K562 (cell line): ENCODE measurements at regions not wholly inside any gene's neighbourhood (a gene's known extent, or its start where the extent isn't known, plus 50 kb on each side); places are given as distances from the start of the nearest gene placed in this dataset.

Experiments
- BRD9 ChIP-seq: fragments of 450-650 bp; IDR thresholded peaks from 2 replicates; pipeline ENCODE4 v1.6.1; 2018; ENCODE audit warnings: low read depth; ENCODE audit not compliant: partially characterized antibody
- EP300 ChIP-seq: IDR thresholded peaks from 2 replicates; pipeline ENCODE4 v1.6.1; 2012; ENCODE audit warnings: low read length, improper control_type of control experiment
- ETV5 ChIP-seq: sonication (generic); formaldehyde crosslinking; IDR thresholded peaks from 2 replicates; pipeline ENCODE4 v1.4.0; 2020; ENCODE audit warnings: low read depth, mild to moderate bottlenecking, missing genetic modification reagents
- EZH2 ChIP-seq: IDR thresholded peaks from 2 replicates; pipeline ENCODE4 v1.6.1; 2012; ENCODE audit warnings: low read depth, mild to moderate bottlenecking, inconsistent platforms, low read length, borderline replicate concordance
- FOS ChIP-seq: IDR thresholded peaks from 3 replicates; pipeline ENCODE4 v1.6.1; 2011; ENCODE audit not compliant: insufficient read length; ENCODE audit errors: extremely low read depth
- GTF2F1 ChIP-seq: IDR thresholded peaks from 2 replicates; pipeline ENCODE4 v1.6.1; 2011; ENCODE audit warnings: low read depth, low read length, improper control_type of control experiment
- MXI1 ChIP-seq: IDR thresholded peaks from 2 replicates; pipeline ENCODE4 v1.6.1; 2011; ENCODE audit warnings: low read depth, mild to moderate bottlenecking, improper control_type of control experiment, low read length
- POLR2A ChIP-seq: fragments of 450-650 bp; conservative IDR thresholded peaks from 2 replicates; pipeline ENCODE4 v1.6.1; 2016
- TARDBP ChIP-seq: fragments of 450-650 bp; IDR thresholded peaks from 2 replicates; pipeline ENCODE4 v1.6.1; 2016
- TCFL5 ChIP-seq: fragments of 250-450 bp; sonication (Bioruptor Pico); conservative IDR thresholded peaks from 2 replicates; pipeline ENCODE4 v1.6.1; 2021; ENCODE audit warnings: mild to moderate bottlenecking, moderate library complexity, matching md5 sums
- U2AF2 ChIP-seq: fragments of 200-400 bp; formaldehyde crosslinking; optimal IDR thresholded peaks from 2 replicates; pipeline ENCODE3; 2017; ENCODE audit warnings: low read depth, mild to moderate bottlenecking, low read length
- YBX1 ChIP-seq: fragments of 450-650 bp; IDR thresholded peaks from 2 replicates; pipeline ENCODE4 v1.7.1; 2016; ENCODE audit warnings: mild to moderate bottlenecking

DNA sequence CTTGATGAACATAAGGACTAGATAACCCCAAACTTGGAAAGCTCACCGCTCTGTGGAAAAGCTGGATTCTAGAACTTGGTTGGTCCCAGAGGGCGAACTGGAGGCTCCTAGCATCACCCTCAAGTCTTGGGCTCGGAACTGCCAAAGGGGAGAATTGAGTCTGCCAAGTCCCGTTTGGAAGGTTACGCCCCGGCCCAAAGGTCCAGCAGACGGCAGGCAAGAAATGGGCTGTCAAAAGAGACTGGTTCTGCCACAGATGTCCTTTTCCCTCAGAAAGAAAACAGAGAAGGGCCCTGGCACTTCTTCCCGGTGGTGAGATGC, 182.2 kb downstream of the ANAPC1 start:
- TF ChIP-seq GTF2F1 (no peak), ETV5 (CRISPR knock-in tag) (no peak), EP300 (no peak), BRD9 (no peak), U2AF2 (no peak), EZH2 (no peak), POLR2A (no peak), MXI1 (no peak), YBX1 (no peak), FOS (no peak), TCFL5 (CRISPR knock-in tag) (no peak), TARDBP (no peak)
